H1 (cell line): ENCODE measurements at regions not wholly inside any gene's neighbourhood (a gene's known extent, or its start where the extent isn't known, plus 50 kb on each side); places are given as distances from the start of the nearest gene placed in this dataset.

Experiments used
- CTCF ChIA-PET: fragments of 300-600 bp; sonication (Branson Sonifier 250); formaldehyde crosslinking; loops from one replicate; lab custom pipeline; 2021; ENCODE audit not compliant: partially characterized antibody; lab: Charles Lee
- POLR2A ChIA-PET: fragments of 300-600 bp; sonication (Branson Sonifier 250); formaldehyde crosslinking; loops from one replicate; lab custom pipeline; 2021; ENCODE audit warnings: inconsistent platforms; ENCODE audit not compliant: partially characterized antibody; lab: Charles Lee
- DNase-seq, 2 experiments: peaks; one replicate each; pipeline versions ENCODE4 v3.0.0 to v3.0.0-alpha.2; 2010 to 2022; ENCODE audit warnings: low spot score in 2 of 2, low read depth in 1 of 2, mixed read lengths in 1 of 2
- FAIRE-seq: peaks from 2 replicates; lab custom pipeline; 2011; peaks lifted over from hg19 to GRCh38; lab: Jason Lieb, UNC
- H2AFZ ChIP-seq: 2 replicates; pipeline ENCODE4 v1.8.1; 2012; ENCODE audit warnings: low read length, inconsistent platforms
- H2AK5ac ChIP-seq: 2 replicates; pipeline ENCODE4 v1.6.1; 2013; ENCODE audit warnings: low read depth, low read length
- H2BK120ac ChIP-seq: replicated peaks from 2 replicates; pipeline ENCODE3; 2013; ENCODE audit warnings: low read depth, low read length, inconsistent platforms
- H2BK12ac ChIP-seq: 2 replicates; pipeline ENCODE4 v1.6.1; 2013; ENCODE audit warnings: low read depth, low read length
- H2BK15ac ChIP-seq: 2 replicates; pipeline ENCODE4 v1.6.1; 2013; ENCODE audit warnings: low read length
- H2BK20ac ChIP-seq: 2 replicates; pipeline ENCODE4 v1.6.1; 2013; ENCODE audit warnings: low read length
- H2BK5ac ChIP-seq: 2 replicates; pipeline ENCODE4 v1.6.1; 2013; ENCODE audit warnings: low read depth, low read length
- H3K14ac ChIP-seq: 2 replicates; pipeline ENCODE4 v1.6.1; 2013; ENCODE audit warnings: inconsistent platforms; ENCODE audit not compliant: insufficient read length
- H3K18ac ChIP-seq: 2 replicates; pipeline ENCODE4 v1.6.1; 2013; ENCODE audit warnings: low read length; ENCODE audit errors: extremely low read depth
- H3K23ac ChIP-seq: 2 replicates; pipeline ENCODE4 v1.6.1; 2013; ENCODE audit warnings: inconsistent platforms; ENCODE audit not compliant: insufficient read length
- H3K23me2 ChIP-seq: 2 replicates; pipeline ENCODE4 v1.6.1; 2013; ENCODE audit warnings: low read depth, low read length
- H3K27ac ChIP-seq: 2 replicates; pipeline ENCODE4 v1.6.1; 2011; ENCODE audit warnings: low read depth, low read length, inconsistent platforms
- H3K27me3 ChIP-seq, 4 experiments: replicated peaks in 1 of 4; 1 replicate in 1 of 4; 2 replicates in 3 of 4; pipeline versions ENCODE4 v1.6.1 to v1.8.1; 2011 to 2013; ENCODE audit warnings: low read length in 3 of 4, mild to moderate bottlenecking in 3 of 4, inconsistent platforms in 2 of 4, mixed read lengths in 2 of 4, moderate library complexity in 1 of 4; ENCODE audit not compliant: control insufficient read depth in 3 of 4, insufficient read depth in 3 of 4; ENCODE audit errors: extremely low read depth in 1 of 4
- H3K36me3 ChIP-seq, 4 experiments: 2 replicates each; pipeline versions ENCODE4 v1.6.1 to v1.8.1; 2011 to 2013; ENCODE audit warnings: mild to moderate bottlenecking in 4 of 4, low read length in 3 of 4, moderate library complexity in 2 of 4, control low read depth in 1 of 4, inconsistent platforms in 1 of 4; ENCODE audit not compliant: insufficient read depth in 4 of 4, control insufficient read depth in 2 of 4
- H3K4ac ChIP-seq: replicated peaks from 2 replicates; pipeline ENCODE3; 2013; ENCODE audit warnings: low read length, low read depth, mixed read lengths, inconsistent platforms; ENCODE audit not compliant: insufficient read length
- H3K4me1 ChIP-seq, 4 experiments: replicated peaks in 1 of 4; 1 replicate in 1 of 4; 2 replicates in 3 of 4; pipeline versions ENCODE4 v1.6.1 to v1.8.1; 2011 to 2013; ENCODE audit warnings: low read length in 3 of 4, inconsistent platforms in 2 of 4, mixed read lengths in 1 of 4; ENCODE audit not compliant: insufficient read depth in 4 of 4, control insufficient read depth in 3 of 4
- H3K4me2 ChIP-seq, 2 experiments: 2 replicates each; pipeline versions ENCODE4 v1.6.1 to v1.8.1; 2011 to 2013; ENCODE audit warnings: low read depth in 2 of 2, low read length in 2 of 2, control low read depth in 1 of 2, inconsistent platforms in 1 of 2, mild to moderate bottlenecking in 1 of 2; ENCODE audit not compliant: insufficient read depth in 1 of 2
- H3K4me3 ChIP-seq, 4 experiments: fragments of 200-600, 300-600 bp in 1 of 4; sonication (generic), shearing (Covaris generic), sonication (Bioruptor Twin) in 1 of 4; 2 replicates each; pipeline versions ENCODE4 v1.5.1 to v1.8.1; 2011 to 2016; ENCODE audit warnings: low read length in 4 of 4, low read depth in 3 of 4, control low read depth in 2 of 4, inconsistent platforms in 2 of 4, mild to moderate bottlenecking in 2 of 4, mixed read lengths in 1 of 4, moderate library complexity in 1 of 4; ENCODE audit not compliant: insufficient read depth in 2 of 4; ENCODE audit errors: extremely low read depth in 1 of 4
- H3K56ac ChIP-seq: replicated peaks from 2 replicates; pipeline ENCODE3; 2013; ENCODE audit warnings: low read depth, mild to moderate bottlenecking, mixed read lengths, low read length, inconsistent platforms; ENCODE audit not compliant: insufficient read length
- H3K79me1 ChIP-seq: 2 replicates; pipeline ENCODE4 v1.6.1; 2013; ENCODE audit warnings: low read depth, low read length, control low read depth
- H3K79me2 ChIP-seq, 2 experiments: 2 replicates each; pipeline versions ENCODE4 v1.6.1 to v1.8.1; 2012 to 2013; ENCODE audit warnings: low read length in 2 of 2, mild to moderate bottlenecking in 2 of 2, inconsistent platforms in 1 of 2; ENCODE audit not compliant: insufficient read depth in 2 of 2, control insufficient read depth in 1 of 2
- H3K9ac ChIP-seq, 4 experiments: replicated peaks in 1 of 4; 1 replicate in 1 of 4; 2 replicates in 3 of 4; pipeline versions ENCODE4 v1.6.1 to v1.8.1; 2011 to 2013; ENCODE audit warnings: low read depth in 3 of 4, low read length in 3 of 4, control low read depth in 2 of 4, mild to moderate bottlenecking in 2 of 4, moderate library complexity in 2 of 4, inconsistent platforms in 1 of 4; ENCODE audit errors: extremely low read depth in 1 of 4
- H3K9me3 ChIP-seq, 2 experiments: 2 replicates each; pipeline versions ENCODE4 v1.6.1 to v1.8.1; 2012 to 2013; ENCODE audit warnings: mild to moderate bottlenecking in 2 of 2, moderate library complexity in 2 of 2, control low read depth in 1 of 2, inconsistent platforms in 1 of 2, low read depth in 1 of 2, low read length in 1 of 2, mixed read lengths in 1 of 2; ENCODE audit not compliant: insufficient read depth in 2 of 2
- H4K20me1 ChIP-seq, 2 experiments: replicated peaks in 1 of 2; 2 replicates each; pipeline versions ENCODE3 to v1.8.1; 2011 to 2013; ENCODE audit warnings: inconsistent platforms in 2 of 2, low read length in 2 of 2, mild to moderate bottlenecking in 1 of 2; ENCODE audit not compliant: insufficient read depth in 2 of 2, control insufficient read depth in 1 of 2
- H4K5ac ChIP-seq: 2 replicates; pipeline ENCODE4 v1.6.1; 2013; ENCODE audit warnings: low read length, low read depth, mixed read lengths, inconsistent platforms; ENCODE audit not compliant: insufficient read length
- H4K8ac ChIP-seq: 2 replicates; pipeline ENCODE4 v1.8.0; 2013; ENCODE audit warnings: mild to moderate bottlenecking, moderate library complexity, low read length, inconsistent platforms; ENCODE audit not compliant: insufficient read depth; ENCODE audit errors: extremely low read depth
- H4K91ac ChIP-seq: replicated peaks from 2 replicates; pipeline ENCODE3; 2013; ENCODE audit warnings: low read length, mixed read lengths, inconsistent platforms; ENCODE audit not compliant: insufficient read length
- EZH2 ChIP-seq: fragments of 200-600 bp; sonication (generic); IDR thresholded peaks from 2 replicates; pipeline ENCODE4 v1.7.1; 2012; ENCODE audit warnings: low read depth, mild to moderate bottlenecking, moderate library complexity, low read length, inconsistent platforms; ENCODE audit not compliant: severe bottlenecking
- KDM1A ChIP-seq: fragments of 200-600, 300-600 bp; sonication (generic); IDR thresholded peaks from 2 replicates; pipeline ENCODE4 v1.7.1; 2016; ENCODE audit warnings: mild to moderate bottlenecking, low read length, borderline replicate concordance
- KDM5A ChIP-seq: fragments of 200-600 bp; IDR thresholded peaks from 2 replicates; pipeline ENCODE4 v1.7.1; 2012; ENCODE audit warnings: mild to moderate bottlenecking, low read length, inconsistent platforms, mixed read lengths
- MAX ChIP-seq: IDR thresholded peaks from 2 replicates; pipeline ENCODE4 v1.6.1; 2012; ENCODE audit warnings: inconsistent platforms
- RAD21 ChIP-seq, 2 experiments: IDR thresholded peaks in 1 of 2; conservative IDR thresholded peaks in 1 of 2; 2 replicates each; pipeline ENCODE4 v1.6.1; 2011; ENCODE audit warnings: low read depth in 2 of 2, low read length in 2 of 2, improper control_type of control experiment in 1 of 2, inconsistent platforms in 1 of 2, mild to moderate bottlenecking in 1 of 2, moderate library complexity in 1 of 2
- RXRA ChIP-seq: IDR thresholded peaks from 2 replicates; pipeline ENCODE4 v1.6.1; 2011; ENCODE audit warnings: low read depth, mild to moderate bottlenecking, low read length, moderate library complexity; ENCODE audit not compliant: insufficient read depth
- SAP30 ChIP-seq: fragments of 300-600 bp; sonication (generic); IDR thresholded peaks from 2 replicates; pipeline ENCODE4 v1.7.1; 2012; ENCODE audit warnings: low read length, moderate library complexity, mild to moderate bottlenecking, inconsistent platforms; ENCODE audit not compliant: insufficient read depth, insufficient replicate concordance
- SIN3A ChIP-seq, 2 experiments: IDR thresholded peaks in 1 of 2; conservative IDR thresholded peaks in 1 of 2; 2 replicates each; pipeline ENCODE4 v1.6.1; 2011 to 2012; ENCODE audit warnings: low read length in 2 of 2, improper control_type of control experiment in 1 of 2, low read depth in 1 of 2, mild to moderate bottlenecking in 1 of 2
- SP1 ChIP-seq: IDR thresholded peaks from 2 replicates; pipeline ENCODE4 v1.6.1; 2011; ENCODE audit warnings: low read depth, low read length
- TAF1 ChIP-seq: IDR thresholded peaks from 2 replicates; pipeline ENCODE4 v1.6.1; 2011; ENCODE audit warnings: mild to moderate bottlenecking, low read depth, low read length
- YY1 ChIP-seq: IDR thresholded peaks from 2 replicates; pipeline ENCODE4 v1.6.1; 2011; ENCODE audit warnings: low read depth, mild to moderate bottlenecking, low read length
- WGBS, 2 experiments: shearing (Covaris generic) in 1 of 2; methylation state at CpG; one replicate each; pipeline versions ENCODE4 v1.1.6 to v1.1.7; 2013 to 2015; ENCODE audit warnings: low lambda C conversion rate in 2 of 2, mixed read lengths in 2 of 2, inconsistent platforms in 1 of 2, low coverage in 1 of 2, missing lambda C conversion rate in 1 of 2; ENCODE audit not compliant: insufficient replicate concordance in 2 of 2, insufficient coverage in 1 of 2, insufficient read length in 1 of 2; ENCODE audit errors: extremely low coverage in 1 of 2, missing lambda C conversion rate in 1 of 2; 5-methylcytosine and 5-hydroxymethylcytosine counted together

GRCh38 chr11:45470151-45470793 is 184.1 kb upstream of the SYT13 start:
- H3K14ac ChIP-seq: no peak overlapping the region
- no peaks in the 10 kb centered on the region for H4K20me1 ChIP-seq
- no peak overlapping the region for H4K5ac ChIP-seq
- H3K27me3 ChIP-seq: no peaks in the 10 kb centered on the region; a peak in 1 of 7 replicates
- H3K79me2 ChIP-seq: no peaks in the 10 kb centered on the region
- no peaks in the 10 kb centered on the region for H3K9me3 ChIP-seq
- no peak overlapping the region for H2BK20ac ChIP-seq
- CTCF ChIA-PET: interaction anchor here (0.6 to 2.1 kb wide), 5 partner anchors 15 to 838 kb away, joined by 3 to 10 read pairs (median 3); no protein-coding TSS in a partner anchor
- no peak overlapping the region for H4K91ac ChIP-seq
- H3K18ac ChIP-seq: no peak overlapping the region
- no peak overlapping the region for H3K56ac ChIP-seq
- no peaks in the 10 kb centered on the region for H3K79me1 ChIP-seq
- peaks cover 0 to 5% (median 2%) of the 10 kb centered on the region in 4 experiments; a peak in 5 of 7 replicates for H3K4me1 ChIP-seq
- FAIRE-seq: no peak
- H3K36me3 ChIP-seq: no peaks in the 10 kb centered on the region
- 84% methylated on average over 7 of the region's 8 CpGs; no CpG with 5 or more reads in 1 of the 2 experiments for WGBS, 2 experiments
- no peak overlapping the region for H2BK12ac ChIP-seq
- no peak for TF ChIP-seq KDM5A
- no peak for TF ChIP-seq EZH2
- no peak for TF ChIP-seq SIN3A (conservative IDR thresholded peaks at IDR 0.05 in 1 of 2, IDR thresholded peaks at IDR 0.05 in 1 of 2; ENCODE audit: low read depth in 1 of 2, low read length in 2 of 2)
- no peak for TF ChIP-seq SAP30
- no peak for TF ChIP-seq TAF1
- no peak for TF ChIP-seq YY1
- no peak for TF ChIP-seq SP1
- no peak for TF ChIP-seq RAD21 (IDR thresholded peaks at IDR 0.05 in 1 of 2, conservative IDR thresholded peaks at IDR 0.05 in 1 of 2; ENCODE audit: low read depth in 2 of 2, low read length in 2 of 2)
- TF ChIP-seq KDM1A: no peak
- no peak for TF ChIP-seq RXRA
- TF ChIP-seq MAX: no peak
- no peak overlapping the region for H4K8ac ChIP-seq
- no peak overlapping the region for H3K4ac ChIP-seq
- no peak overlapping the region for H3K4me3 ChIP-seq
- H3K23ac ChIP-seq: no peak overlapping the region
- no peak overlapping the region for H2BK15ac ChIP-seq
- H2BK120ac ChIP-seq: no peak overlapping the region
- no peak for DNase-seq
- H3K23me2 ChIP-seq: no peaks in the 10 kb centered on the region
- POLR2A ChIA-PET: no interaction called here
- H3K4me2 ChIP-seq: no peak overlapping the region
- H2BK5ac ChIP-seq: no peak overlapping the region
- H3K27ac ChIP-seq: no peak overlapping the region
- no peak overlapping the region for H2AK5ac ChIP-seq
- H2AFZ ChIP-seq: no peak overlapping the region
- H3K9ac ChIP-seq: no peak overlapping the region
